ENCODE measurements at regions not wholly inside any gene's neighbourhood (a gene's known extent, or its start where the extent isn't known, plus 50 kb on each side); places are given as distances from the start of the nearest gene placed in this dataset.

GRCh38 chr21:22450507-22450906, 1452.3 kb downstream of the NCAM2 start:
- DNase-seq: no peak

GRCh38 chr21:22456241-22456640, 1458.0 kb downstream of the NCAM2 start:
- no peak for DNase-seq

- DNase-seq: no peak
These were observed 1470.7 kb downstream of the NCAM2 start for GRCh38 chr21:22468893-22469292.

- DNase-seq: no peak
These were observed 1476.2 kb downstream of the NCAM2 start for GRCh38 chr21:22474403-22474802.

GRCh38 chr21:22476214-22476613, 1478.0 kb downstream of the NCAM2 start:
- DNase-seq: no peak

- no peak for DNase-seq
These were observed 1478.8 kb downstream of the NCAM2 start for GRCh38 chr21:22476726-22477646.

GRCh38 chr21:22490049-22490448, 1491.8 kb downstream of the NCAM2 start:
- no peak for DNase-seq

GRCh38 chr21:22516230-22516629, 1518.0 kb downstream of the NCAM2 start:
- DNase-seq: no peak

- no peak for DNase-seq
These were observed 1537.4 kb downstream of the NCAM2 start for GRCh38 chr21:22535630-22536029.

GRCh38 chr21:22536509-22536908, 1538.3 kb downstream of the NCAM2 start:
- no peak for DNase-seq

- DNase-seq: no peak
These were observed 1546.5 kb downstream of the NCAM2 start for GRCh38 chr21:22544747-22545146.

GRCh38 chr21:22552390-22552789, 1554.2 kb downstream of the NCAM2 start:
- no peak for DNase-seq

GRCh38 chr21:22554690-22555316, 1556.6 kb downstream of the NCAM2 start:
- no peak for DNase-seq

GRCh38 chr21:22556829-22557228, 1558.6 kb downstream of the NCAM2 start:
- DNase-seq: no peak

GRCh38 chr21:22561946-22562345, 1563.7 kb downstream of the NCAM2 start:
- DNase-seq: no peak

- DNase-seq: no peak
These were observed 1575.6 kb downstream of the NCAM2 start for GRCh38 chr21:22573834-22574233.

- no peak for DNase-seq
These were observed 1577.0 kb downstream of the NCAM2 start for GRCh38 chr21:22575165-22575584.

- DNase-seq: no peak
These were observed 1581.5 kb downstream of the NCAM2 start for GRCh38 chr21:22579741-22580140.

- DNase-seq: no peak
These were observed 1583.8 kb downstream of the NCAM2 start for GRCh38 chr21:22582026-22582425.

- no peak for DNase-seq
These were observed 1586.1 kb downstream of the NCAM2 start for GRCh38 chr21:22584308-22584707.

GRCh38 chr21:22585558-22585957, 1587.3 kb downstream of the NCAM2 start:
- no peak for DNase-seq

GRCh38 chr21:22597660-22598255, 1599.5 kb downstream of the NCAM2 start:
- no peak for DNase-seq

GRCh38 chr21:22609802-22610201, 1611.6 kb downstream of the NCAM2 start:
- DNase-seq: no peak

- DNase-seq: no peak
These were observed 1629.7 kb downstream of the NCAM2 start for GRCh38 chr21:22627911-22628310.
